NCI-H1092 treated with DMSO at 0.1 percent for 48 hours (cell line): ENCODE measurements at regions not wholly inside any gene's neighbourhood (a gene's known extent, or its start where the extent isn't known, plus 50 kb on each side); places are given as distances from the start of the nearest gene placed in this dataset.
"Not testable (repeated sequence)": the region's sequence is repeated elsewhere in the genome, so short reads cannot be mapped to it uniquely, and the experiment has no call there.

Experiments
- DNase-seq: peaks from one replicate; lab custom pipeline; 2025; lab: John Stamatoyannopoulos, UW

DNA sequence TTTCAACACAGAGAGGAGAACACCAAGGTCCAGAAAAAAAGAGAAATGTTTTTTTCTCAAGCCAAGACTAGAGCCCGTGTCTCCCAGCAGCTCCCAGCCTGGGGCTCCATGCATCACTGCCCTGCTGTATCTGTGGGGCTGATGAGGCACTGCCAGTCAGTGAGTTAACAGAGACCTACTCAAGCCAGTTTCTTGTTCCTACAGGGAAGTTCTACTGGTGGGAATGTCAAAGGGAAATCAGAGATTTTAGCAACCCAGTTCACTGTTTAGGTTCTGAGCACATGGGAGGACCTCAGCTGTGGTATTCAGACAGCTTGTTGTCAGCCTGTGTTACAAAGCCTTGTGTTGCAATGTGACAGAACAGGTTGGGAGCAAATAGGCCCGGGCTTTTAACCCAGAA lies 234.3 kb downstream of the TLE3 start:
- no peak for DNase-seq

DNA sequence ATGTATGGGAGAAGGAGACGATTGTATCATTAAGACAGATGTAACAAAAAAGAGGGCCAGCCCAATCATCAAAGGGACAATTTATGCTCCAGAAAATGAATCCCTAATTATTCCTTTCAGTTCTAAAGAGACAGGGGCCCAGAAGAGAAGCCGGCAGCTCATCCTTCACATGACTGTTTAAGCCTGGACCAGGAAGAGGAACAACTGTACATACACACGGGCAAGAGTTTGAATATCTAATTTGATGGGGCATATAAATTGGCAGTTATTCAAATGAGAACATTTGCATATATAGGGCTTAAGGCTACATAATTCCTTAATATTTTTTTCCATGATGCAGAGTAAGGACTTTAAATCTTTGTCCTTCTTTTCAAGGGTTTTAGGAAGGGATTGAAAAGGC lies 232.3 kb downstream of the TLE3 start:
- no peak for DNase-seq

DNA sequence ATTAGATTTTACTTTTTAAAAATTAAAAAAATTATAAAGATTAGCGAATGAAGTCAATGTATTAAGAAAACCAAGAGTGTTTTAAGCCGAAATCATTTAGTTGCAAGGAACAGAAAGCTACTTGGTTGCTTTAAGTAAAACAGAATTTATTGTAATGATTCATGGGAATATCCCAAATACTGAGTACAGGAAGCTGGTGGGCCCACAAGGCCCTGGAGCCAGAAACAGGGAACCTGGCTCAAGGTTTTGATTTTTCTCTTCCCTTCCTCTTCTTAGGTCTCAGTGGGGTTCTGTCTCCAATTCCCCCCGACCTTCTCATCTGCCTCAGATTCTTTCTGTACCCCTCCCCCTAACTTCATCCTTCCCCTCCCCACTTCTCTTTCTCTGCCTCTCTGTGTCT lies 229.0 kb downstream of the TLE3 start:
- no peak for DNase-seq

DNA sequence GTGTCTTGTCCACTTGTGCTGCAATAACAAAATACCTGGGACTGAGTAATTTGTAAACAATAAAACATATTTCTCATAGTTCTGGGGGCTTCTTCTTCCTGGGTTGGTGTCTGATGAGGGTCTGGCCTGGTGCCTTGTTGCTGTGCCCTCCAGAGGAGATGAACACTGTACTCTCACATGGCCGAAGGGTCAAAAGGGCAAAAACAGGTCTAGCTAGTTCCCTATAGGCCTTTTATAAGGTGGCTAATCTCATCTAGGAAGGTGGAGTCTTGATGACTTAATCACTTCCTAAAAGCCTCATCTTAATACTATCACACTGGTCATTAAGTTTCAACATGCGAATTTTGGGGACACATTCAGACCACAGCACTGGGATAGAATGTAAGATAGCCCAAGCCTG lies 228.4 kb downstream of the TLE3 start:
- no peak for DNase-seq

DNA sequence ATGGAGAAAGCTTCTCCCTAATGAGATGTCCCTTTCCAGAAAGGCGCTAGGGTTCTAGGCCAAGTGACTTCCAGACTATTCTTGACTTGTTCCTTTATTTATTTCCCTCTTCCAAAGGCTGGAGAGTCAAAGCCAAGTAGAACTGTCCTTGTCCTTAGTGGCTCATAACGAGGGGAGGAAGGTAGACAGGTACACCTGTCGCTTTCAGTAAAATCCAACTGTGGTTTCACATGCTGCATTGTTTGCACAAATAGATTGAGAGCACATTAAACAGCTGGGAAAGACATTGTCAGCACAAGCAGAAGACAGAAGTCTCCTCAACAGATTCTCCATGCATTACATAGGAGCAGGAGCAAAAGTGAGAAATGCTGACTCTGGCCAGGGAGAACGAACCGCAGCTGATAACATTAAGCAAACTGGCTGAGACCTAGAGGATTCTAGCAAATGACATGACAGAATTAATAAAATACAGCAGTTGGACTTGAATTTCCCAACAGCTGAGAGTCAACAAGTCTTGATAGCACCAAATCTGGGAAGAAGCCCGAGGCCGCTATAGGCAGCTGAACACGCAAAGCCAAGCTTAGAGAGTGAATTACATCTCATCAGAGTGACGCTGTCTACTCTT lies 227.7 kb downstream of the TLE3 start:
- DNase-seq: no peak

DNA sequence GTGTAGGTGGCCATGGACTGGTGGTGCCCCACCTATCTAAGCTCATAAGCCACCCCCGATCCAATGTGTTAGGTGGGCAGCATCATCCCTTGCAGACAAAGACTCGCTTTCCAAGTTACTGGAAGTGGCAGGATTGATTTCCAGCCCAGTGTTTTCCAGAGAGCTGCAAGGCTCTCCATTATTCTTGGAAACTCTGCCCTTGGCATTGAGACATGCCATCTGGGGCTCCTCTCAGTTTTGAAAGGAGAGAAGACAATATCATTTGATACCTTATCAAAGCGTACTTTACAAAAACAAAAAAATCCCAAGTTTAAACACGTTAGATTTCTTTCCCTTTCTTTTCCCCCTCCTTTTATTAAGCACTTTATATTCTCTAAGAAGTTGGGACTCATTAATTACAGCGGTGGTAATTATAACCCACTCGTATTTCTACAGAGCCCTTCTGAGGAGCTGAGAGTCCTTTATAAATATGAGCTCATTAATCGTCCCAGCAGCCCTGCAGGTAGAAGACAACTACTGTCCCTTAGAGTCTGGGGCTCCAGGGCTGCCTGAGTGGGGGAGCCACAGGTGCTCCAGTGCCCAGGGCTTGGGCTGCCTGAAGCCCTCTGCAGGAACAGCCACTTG lies 226.1 kb downstream of the TLE3 start:
- no peak for DNase-seq

DNA sequence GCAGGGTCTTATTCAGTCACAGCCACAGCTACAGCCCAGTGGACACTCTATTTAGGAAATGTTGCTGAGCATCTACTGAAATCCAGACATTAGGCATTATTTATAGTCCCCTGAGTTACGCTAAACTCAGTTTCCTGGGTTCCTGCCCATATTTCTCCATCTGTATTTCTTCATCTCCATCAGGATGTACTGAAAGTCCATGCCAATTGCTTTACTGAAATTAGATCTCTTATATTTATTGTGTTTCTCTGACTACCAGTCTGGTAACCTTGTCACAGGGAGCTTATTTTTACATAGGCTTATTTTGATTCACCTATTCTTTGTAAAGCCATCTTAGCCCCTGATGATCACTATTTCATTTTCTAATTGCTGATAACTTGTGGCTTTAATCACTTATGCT lies 223.9 kb downstream of the TLE3 start:
- DNase-seq: no peak

DNA sequence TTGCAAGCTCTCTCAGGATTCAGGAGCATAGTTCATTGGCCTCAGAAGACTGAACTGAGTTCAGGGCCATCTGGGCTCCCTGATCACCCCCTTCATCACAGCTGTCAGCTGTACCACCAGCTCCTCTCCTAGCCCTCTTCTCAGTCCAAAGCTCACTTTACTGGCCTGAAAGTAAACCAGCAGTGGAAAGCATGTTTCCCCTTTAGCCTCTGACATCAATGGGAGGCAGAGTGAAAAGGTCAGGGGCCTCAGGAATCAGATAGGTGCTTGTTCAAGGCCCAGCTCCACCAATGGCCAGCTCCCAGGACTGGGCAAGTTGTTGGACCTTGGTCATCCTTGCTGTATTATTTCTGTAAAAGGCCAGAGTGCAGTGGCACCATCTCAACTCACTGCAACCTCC lies 223.4 kb downstream of the TLE3 start:
- DNase-seq: no peak

DNA sequence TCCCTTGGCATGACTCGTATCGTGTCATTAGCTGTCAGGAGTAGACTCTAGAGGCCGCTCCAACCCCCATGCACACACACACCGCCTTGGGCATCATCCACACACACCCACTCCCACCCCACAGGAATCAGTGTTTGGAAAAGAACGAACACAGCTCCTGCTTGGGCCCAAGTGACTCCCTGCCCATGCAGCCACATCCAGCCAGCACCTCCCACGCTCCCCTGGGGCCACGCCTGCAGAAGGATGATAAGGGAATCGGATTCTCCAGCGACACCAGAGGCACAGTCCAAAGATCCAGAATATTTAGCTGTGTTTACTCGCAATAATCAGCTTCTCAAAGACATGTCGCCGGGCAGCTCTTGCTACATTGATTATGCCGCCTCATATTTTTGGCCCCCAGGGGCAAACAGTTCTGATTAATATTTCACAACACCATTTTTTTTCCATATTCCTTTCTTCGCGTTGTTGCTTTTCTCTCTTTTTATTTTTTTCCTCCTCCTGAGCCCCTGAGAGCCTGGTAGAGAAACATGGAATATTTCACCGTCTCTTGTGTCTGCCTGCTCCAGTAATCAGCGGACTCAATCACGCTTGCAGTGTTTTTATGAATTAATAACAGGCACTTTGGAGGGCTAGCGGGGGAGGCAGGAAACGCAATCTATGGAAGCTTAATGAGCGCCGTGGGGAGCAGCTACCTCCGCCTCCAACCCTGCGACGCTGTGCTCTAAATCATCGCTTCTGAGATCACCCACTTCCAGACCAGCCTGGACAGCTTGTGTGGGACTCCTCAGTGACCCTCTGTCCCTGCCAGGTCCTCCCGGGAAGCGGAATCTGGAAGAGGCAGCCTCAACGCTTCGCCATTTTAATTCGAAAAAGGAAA lies 221.4 kb downstream of the TLE3 start:
- DNase-seq: no peak

DNA sequence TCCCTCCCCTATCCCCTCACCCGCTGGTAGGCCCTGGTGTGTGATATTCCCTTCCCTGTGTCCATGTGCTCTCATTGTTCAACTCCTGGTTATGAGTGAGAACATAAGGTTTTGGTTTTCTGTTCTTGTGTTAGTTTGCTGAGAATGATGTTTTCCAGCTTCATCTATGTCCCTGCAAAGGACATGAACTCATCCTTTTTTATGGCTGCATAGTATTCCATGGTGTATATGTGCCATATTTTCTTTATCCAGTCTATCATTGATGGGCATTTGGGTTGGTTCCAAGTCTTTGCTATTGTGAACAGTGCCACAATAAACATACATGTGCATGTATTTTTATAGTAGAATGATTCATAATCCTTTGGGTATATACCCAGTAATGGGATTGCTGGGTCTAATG lies 217.8 kb downstream of the TLE3 start:
- not testable (repeated sequence) for DNase-seq

DNA sequence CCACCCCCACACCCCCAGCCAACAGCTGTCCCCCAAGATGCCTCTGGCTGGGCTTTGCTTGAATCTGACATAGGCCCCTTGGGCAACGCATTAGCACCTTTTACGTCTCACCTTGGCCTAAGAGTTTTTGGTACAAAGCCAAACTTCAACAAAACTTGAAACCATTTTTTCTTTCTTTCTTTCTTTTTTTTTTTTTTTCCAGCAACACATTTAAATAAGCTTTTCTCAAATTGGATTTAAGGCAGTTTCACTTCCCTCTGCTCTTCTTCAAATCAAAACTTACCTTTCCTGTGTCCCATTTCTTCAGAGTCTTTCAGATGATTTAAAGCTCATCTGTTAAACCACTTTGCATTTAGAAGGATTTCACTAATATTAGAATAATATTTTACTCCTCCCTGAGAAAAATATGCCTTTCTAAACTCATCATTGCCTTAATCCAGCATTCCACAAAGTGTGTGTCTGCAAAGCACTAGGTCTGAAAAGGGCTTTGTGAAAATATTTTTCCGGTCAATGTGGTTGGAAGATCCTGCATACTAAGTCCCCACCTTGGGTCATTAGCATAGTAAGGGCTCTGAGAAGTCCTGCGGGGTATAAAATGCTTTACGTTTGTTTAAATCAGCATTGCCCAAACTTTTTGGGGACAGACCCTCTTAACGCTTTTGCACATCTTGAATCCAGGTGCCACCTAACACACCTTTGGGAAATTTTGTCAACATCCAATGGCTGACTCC lies 217.0 kb downstream of the TLE3 start:
- no peak for DNase-seq

DNA sequence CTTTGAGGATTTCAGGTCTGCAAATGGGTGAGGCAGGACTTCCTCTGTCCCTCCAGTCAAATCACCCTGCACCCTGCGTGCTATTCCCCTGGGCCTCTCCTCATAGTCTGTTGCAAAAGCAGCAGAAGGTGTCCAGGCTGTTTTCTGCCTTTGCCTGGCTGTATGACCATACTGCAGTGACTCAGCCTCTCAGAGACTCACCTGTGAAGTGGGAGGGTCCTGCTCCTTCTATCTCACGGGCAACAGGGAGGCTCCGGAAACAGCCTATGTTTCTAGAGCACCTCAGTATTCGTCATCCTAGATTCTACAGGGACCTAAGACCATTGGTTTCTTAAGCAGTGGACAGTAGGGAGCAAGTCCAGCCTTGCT lies 216.4 kb downstream of the TLE3 start:
- no peak for DNase-seq

DNA sequence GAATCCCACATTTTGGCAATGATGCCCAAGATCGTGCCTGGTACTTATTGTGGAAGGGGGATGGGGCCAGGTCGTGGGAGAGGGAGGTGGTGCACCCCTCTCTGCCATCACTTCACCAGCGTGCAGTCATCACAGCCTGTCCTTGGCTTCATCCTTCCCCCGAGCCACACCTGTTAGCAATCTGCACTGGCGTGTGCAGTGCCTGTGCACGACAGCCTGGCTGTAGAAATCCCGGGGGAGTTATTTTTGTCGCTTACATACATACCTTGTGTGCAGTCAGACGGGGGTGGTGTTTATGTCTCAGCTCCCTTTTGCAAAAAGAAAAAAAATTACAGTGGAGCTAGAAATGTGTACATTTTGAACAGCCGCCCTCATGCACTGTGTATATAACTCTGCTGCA lies 216.0 kb downstream of the TLE3 start:
- no peak for DNase-seq

DNA sequence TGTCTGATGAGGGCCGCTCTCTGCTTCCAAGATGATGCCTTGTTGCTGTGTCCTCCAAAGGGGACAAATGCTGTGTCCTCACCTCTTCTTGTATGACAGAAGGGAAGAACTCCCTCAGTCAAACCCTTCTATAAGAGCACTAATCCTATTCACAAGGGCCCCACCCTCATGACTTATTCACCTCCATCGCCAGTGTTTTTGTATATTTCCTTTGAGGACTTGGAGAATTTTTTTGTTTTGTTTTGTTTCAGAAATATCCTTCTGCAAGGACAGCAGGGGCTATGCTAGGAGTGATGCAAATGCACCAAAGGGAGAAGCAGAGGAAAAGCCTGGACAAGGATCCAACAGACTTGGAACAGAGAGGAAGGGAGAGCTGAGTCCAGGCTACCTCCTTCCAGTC lies 214.4 kb downstream of the TLE3 start:
- no peak for DNase-seq

DNA sequence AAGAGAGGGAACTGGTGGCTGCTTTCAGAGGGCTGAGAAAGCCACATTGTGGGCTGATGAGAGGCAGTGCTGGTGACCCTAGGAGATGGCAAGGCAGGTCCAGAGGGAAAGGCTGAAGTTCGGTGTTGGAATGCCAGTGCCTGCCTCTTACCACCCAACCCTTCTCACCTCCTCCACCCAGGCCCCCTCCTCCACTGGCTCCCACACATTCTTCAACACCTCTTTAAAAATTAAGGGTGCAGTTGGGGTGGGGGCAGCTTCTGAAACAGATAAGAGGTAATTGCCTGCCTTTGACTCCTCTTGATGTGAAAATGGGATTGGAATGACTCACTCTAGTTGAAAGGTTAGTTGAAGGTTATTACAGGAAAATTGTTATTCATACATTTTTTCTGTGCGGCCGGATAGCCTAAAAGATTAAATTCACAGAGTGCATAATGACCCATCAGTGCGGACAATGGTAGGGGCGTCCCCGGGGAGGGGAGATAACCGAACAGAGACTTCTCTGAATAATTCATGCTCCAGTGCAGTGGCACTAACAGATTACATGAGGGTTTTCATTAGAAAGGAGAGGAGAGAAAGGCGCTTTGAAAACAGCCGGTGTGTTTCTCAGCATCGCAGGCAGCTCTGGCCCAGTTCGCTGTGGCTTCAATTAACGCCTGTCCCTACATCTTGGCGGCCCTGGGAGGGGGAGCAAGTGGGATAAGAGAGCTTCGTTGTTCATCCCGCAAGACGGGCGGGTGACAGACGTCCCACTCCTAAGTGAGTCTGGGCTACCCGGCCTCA lies 212.4 kb downstream of the TLE3 start:
- DNase-seq: no peak

DNA sequence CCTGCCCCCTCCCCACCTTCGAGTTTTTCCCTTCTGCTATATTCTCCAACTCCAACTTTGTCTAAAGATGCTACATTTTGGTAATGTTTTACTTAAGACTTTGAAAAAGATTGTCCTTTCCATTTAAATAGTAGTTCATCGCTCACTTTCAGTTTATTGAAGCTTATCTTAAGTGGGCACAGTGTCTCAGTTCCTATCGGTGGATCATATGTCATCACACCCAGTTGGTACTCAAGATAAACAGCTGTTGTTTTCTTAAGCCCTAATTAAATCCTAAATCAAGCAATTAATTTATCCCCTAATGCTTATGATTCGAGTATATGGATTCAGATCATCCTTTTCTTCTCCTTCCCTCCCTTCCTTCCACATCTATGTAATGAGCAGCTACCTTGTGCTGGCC lies 210.7 kb downstream of the TLE3 start:
- no peak for DNase-seq

DNA sequence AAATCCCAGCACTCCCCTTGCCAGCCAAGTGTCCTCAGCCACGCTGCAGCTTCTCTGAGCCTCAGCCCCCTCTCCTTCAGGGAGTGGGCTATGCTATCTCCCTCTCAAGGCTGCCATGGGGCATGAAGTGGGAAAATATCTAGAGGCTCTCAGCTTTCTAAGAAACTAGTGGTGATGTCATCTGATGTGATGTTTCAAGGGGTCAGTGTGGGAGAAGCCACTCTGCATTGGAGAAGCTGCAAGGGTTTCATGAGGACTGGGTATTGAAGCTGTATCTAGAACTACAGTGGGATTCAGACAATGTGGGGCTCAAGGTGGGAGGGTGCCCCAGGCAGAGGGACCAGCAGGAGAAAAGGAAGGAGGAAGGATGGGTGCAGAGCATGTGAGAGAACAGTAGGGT lies 210.2 kb downstream of the TLE3 start:
- no peak for DNase-seq

DNA sequence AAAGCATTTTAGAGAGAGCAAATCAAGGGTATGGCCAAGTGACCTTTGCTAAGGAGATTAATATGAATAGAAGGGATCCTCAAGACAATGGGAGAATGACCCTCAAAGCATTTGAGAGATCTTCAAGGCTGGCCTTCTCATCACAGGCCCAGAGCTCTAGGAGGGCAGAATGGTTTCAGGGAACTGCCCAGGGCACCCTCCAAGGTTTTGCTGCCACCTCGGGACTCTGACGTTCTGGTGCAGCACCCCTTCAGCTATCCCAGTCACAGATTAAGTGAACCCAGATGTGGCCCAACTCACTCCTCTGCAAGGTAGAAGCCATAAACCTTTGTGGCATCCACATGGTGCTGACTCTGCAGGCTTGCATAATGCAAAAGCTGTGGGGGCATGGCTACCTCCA lies 209.3 kb downstream of the TLE3 start:
- DNase-seq: no peak

DNA sequence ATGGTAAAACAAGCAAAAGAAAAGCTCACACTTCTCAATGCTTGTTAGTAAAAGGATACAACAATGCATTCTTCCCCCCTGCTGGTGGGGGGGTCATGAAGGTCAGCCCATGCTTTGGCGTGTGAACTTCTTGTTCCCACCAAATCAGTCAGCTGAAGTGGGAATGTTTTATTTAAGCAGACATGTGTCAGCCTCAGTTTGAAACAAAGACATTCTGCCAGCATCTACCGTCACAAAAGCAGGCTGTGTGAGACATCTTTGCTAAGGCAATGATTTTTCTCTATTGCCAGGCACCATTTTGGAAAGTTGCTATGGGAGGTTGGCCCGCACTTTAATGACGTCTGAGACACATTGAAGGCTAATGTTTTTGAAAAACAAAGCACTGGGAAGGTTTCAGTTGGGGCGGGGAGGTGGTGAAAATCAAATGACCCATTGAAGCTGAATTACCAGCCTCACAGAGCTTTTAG lies 206.6 kb downstream of the TLE3 start:
- no peak for DNase-seq

DNA sequence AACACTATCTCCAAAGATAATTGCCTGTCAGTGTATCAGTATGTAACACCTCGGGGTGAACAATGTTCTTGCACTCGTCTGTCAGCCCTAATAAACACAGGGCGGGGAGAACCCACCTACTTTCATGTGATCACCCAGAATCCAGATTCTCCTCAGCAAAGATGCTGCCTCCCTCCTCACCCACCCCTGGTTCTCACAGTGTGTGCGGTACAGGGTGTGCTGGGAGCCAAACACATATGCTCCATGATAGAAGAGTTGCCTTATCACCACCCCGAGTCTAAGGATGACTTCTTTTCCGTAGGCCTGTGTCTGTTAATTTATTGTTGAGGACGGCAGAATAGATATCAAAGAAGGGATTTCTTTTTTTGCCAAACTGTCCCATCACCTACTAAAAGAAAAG lies 206.1 kb downstream of the TLE3 start:
- DNase-seq: no peak

DNA sequence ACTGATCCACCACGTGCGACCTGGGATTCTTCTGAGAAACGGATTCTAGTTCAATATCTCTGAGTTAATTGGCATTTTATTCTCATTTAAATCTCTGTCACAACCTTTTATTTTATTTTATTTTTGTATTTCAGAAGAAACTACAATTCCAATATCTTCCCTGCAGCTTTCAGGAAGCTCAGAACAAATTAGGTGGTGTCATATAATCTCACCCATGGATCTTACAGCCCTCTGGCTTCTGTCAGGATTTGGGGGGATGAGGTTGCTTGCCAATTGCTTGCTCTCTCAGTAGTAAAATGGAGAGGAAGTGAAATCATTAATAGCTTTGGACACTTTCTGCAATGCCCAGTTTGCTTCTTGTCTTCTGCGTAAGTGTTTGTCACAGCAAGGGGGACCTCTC lies 205.4 kb downstream of the TLE3 start:
- no peak for DNase-seq

DNA sequence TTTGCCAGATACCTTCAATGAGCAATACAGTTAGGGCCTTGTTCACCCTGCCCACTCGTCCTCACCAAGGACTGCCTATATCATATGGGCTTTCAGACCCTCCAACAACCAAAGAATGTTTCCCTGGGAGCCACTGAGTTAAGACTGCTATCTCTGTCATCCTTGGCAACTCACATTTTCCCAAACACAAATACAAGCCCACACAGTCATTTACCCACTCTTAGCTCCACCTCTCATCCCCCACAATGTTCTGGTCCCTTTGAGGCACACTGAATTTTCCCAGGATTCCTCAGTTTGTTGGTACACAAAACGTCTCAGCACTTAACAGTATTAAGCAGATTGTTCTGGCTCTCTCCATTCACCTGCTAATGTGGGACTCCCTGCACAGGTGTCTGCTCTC lies 204.6 kb downstream of the TLE3 start:
- DNase-seq: no peak
